ENCODE measurements at regions not wholly inside any gene's neighbourhood (a gene's known extent, or its start where the extent isn't known, plus 50 kb on each side); places are given as distances from the start of the nearest gene placed in this dataset.

DNA sequence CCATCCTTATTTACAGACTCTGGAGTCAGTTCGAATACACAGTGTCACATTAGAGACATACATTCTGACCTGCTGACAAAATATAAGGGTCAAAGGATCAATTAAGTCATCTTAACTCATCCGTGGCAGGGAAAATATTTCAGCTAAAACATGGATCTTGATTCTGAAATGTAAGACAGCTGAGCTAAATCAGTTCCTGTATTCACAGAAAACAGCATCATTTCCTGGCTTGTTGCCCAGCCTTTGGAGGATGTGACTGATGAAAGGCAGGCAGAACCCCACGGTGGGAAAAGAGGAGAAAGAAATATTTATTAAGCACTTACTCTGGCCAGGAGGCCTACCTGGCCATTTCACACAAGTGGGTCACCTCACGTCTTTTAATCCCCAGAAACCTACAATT, 101.9 kb downstream of the GAS2L3 start:
- no peaks in the 10 kb centered on the region; the same call in 1 of the 2 replicates for H3K27me3 ChIP-seq (replicated peaks; ENCODE audit: control insufficient read depth, insufficient read depth, low read length)
- TF ChIP-seq, protein P1, sequence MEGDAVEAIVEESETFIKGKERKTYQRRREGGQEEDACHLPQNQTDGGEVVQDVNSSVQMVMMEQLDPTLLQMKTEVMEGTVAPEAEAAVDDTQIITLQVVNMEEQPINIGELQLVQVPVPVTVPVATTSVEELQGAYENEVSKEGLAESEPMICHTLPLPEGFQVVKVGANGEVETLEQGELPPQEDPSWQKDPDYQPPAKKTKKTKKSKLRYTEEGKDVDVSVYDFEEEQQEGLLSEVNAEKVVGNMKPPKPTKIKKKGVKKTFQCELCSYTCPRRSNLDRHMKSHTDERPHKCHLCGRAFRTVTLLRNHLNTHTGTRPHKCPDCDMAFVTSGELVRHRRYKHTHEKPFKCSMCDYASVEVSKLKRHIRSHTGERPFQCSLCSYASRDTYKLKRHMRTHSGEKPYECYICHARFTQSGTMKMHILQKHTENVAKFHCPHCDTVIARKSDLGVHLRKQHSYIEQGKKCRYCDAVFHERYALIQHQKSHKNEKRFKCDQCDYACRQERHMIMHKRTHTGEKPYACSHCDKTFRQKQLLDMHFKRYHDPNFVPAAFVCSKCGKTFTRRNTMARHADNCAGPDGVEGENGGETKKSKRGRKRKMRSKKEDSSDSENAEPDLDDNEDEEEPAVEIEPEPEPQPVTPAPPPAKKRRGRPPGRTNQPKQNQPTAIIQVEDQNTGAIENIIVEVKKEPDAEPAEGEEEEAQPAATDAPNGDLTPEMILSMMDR (IDR thresholded peaks at IDR 0.05; ENCODE audit: insufficient read depth, low read length, poor library complexity, severe bottlenecking) = no peak
- no peak for DNase-seq (ENCODE audit: extremely low read depth, insufficient read length)
- no peak overlapping the region for H3K4me3 ChIP-seq (replicated peaks; ENCODE audit: low read depth, low read length)
- no peaks in the 10 kb centered on the region for H3K36me3 ChIP-seq (ENCODE audit: control insufficient read depth, insufficient read depth, low read length)

DNA sequence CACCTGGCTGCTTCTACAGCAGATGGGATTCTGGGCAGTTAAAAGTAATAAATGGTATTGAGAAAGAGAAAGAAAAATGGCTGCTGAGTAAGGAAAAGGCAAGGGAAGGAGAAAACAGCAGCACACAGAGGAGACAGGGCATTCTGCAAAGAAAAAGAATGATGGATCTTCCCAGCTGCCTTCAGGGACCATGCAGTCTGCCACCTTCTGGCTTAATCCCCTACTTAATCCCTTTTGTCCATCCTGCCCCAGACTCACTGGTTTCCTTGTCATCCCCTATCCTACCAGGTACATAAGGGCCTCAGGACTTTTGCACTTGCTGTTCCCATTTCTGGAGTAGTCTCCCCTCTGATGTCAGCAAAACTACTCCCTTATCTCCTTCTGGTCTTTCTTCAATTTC, 107.6 kb downstream of the GAS2L3 start:
- no peak overlapping the region for H3K4me3 ChIP-seq (replicated peaks; ENCODE audit: low read depth, low read length)
- no peak for DNase-seq (ENCODE audit: extremely low read depth, insufficient read length)
- no peaks in the 10 kb centered on the region for H3K36me3 ChIP-seq (ENCODE audit: control insufficient read depth, insufficient read depth, low read length)
- TF ChIP-seq, protein P1 (IDR thresholded peaks at IDR 0.05; ENCODE audit: insufficient read depth, low read length, poor library complexity, severe bottlenecking) = no peak
- no peaks in the 10 kb centered on the region for H3K27me3 ChIP-seq (replicated peaks; ENCODE audit: control insufficient read depth, insufficient read depth, low read length)

DNA sequence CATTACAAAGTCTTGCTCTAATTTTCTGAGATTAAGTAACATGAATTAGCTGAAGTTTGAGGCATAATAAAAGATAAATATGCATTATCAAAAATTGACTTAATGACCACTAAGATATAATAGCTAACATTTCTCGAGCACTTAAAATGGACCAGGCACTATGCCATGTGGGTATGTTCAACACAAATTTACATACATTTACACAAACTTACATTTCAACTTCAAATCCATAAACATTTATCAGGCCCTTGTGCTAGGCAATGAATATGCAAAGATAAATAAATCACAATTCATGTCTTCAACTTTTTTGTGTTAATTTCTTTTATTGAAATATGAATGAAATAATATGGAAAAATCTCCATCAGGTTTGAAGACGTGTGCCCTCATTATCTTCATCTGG, 108.7 kb downstream of the GAS2L3 start:
- no peak for DNase-seq (ENCODE audit: extremely low read depth, insufficient read length)
- Histone ChIP-seq H3K4me3 (replicated peaks; ENCODE audit: low read depth, low read length) (no peak overlapping the region), H3K27me3 (replicated peaks; ENCODE audit: control insufficient read depth, insufficient read depth, low read length) (no peaks in the 10 kb centered on the region), H3K36me3 (ENCODE audit: control insufficient read depth, insufficient read depth, low read length) (no peaks in the 10 kb centered on the region)
- TF ChIP-seq, protein P1 (IDR thresholded peaks at IDR 0.05; ENCODE audit: insufficient read depth, low read length, poor library complexity, severe bottlenecking) = no peak

DNA sequence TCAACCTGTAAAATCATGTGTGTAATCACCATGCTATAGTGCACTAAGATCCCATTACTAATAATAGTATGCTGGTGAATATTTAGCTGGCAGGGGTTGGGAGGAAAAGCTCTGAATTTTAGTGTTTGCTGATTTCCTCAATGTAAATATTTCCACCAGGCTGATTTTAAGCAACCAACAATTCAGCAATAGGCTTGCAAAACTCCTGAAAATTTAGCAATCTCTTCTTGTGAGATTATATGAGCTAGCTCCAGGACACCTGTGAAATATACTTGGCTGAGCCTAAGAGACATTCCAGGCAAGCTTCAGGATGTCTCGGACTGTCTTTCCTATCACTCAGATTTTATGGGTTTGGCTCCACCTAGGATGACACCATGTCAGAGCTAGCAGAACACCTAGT, 106.9 kb upstream of the ANO4 start:
- H3K27me3 ChIP-seq (replicated peaks; ENCODE audit: control insufficient read depth, insufficient read depth, low read length) = no peaks in the 10 kb centered on the region
- no peaks in the 10 kb centered on the region for H3K36me3 ChIP-seq (ENCODE audit: control insufficient read depth, insufficient read depth, low read length)
- DNase-seq (ENCODE audit: extremely low read depth, insufficient read length) = no peak
- no peak overlapping the region for H3K4me3 ChIP-seq (replicated peaks; ENCODE audit: low read depth, low read length)
- TF ChIP-seq, protein P1 (IDR thresholded peaks at IDR 0.05; ENCODE audit: insufficient read depth, low read length, poor library complexity, severe bottlenecking) = no peak

DNA sequence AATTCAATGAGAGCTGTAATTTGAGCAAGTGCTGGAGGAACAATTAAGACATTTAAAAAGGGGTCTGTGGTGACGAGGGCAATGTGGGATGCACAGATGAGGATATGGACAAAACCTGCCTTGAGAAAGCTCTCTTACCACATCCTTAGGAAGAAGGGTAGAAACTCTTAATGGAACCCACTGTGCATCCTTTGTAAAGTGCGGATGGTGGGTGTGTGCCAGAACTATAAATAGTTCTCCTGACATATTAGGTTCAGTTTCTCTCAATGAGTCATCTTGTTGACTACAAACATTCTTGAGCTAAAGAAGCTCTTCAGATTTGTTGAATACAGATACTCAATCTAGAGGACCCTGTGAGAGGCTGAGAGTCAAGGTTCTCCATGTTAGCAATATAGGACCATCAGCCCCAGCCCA, 106.1 kb upstream of the ANO4 start:
- no peaks in the 10 kb centered on the region for H3K27me3 ChIP-seq (replicated peaks; ENCODE audit: control insufficient read depth, insufficient read depth, low read length)
- H3K36me3 ChIP-seq (ENCODE audit: control insufficient read depth, insufficient read depth, low read length) = no peaks in the 10 kb centered on the region
- TF ChIP-seq, protein P1 (IDR thresholded peaks at IDR 0.05; ENCODE audit: insufficient read depth, low read length, poor library complexity, severe bottlenecking) = no peak
- no peak for DNase-seq (ENCODE audit: extremely low read depth, insufficient read length)
- H3K4me3 ChIP-seq (replicated peaks; ENCODE audit: low read depth, low read length) = no peak overlapping the region

DNA sequence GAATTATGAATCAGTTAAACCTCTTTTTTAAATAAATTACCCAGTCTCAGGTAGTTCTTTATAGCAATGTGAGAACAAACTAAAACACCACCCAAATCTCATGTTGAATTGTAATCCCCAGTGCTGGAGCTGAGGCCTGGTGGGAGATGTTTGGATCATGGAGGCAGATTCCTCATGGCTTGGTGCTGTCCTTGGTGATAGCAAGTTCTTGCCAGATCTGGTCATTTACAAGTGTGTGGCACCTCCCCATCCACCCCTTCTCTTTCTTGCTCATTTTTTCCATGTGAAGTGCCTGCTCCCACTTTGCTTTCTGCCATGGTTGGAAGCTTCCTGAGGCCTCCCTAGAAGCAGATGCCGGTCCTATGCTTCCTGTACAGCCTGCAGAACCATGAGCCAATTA, 102.1 kb upstream of the ANO4 start:
- no peak overlapping the region for H3K4me3 ChIP-seq (replicated peaks; ENCODE audit: low read depth, low read length)
- no peaks in the 10 kb centered on the region for H3K36me3 ChIP-seq (ENCODE audit: control insufficient read depth, insufficient read depth, low read length)
- TF ChIP-seq, protein P1 (IDR thresholded peaks at IDR 0.05; ENCODE audit: insufficient read depth, low read length, poor library complexity, severe bottlenecking) = no peak
- no peak for DNase-seq (ENCODE audit: extremely low read depth, insufficient read length)
- no peaks in the 10 kb centered on the region for H3K27me3 ChIP-seq (replicated peaks; ENCODE audit: control insufficient read depth, insufficient read depth, low read length)
